GM19455 (cell line): ENCODE measurements at regions not wholly inside any gene's neighbourhood (a gene's known extent, or its start where the extent isn't known, plus 50 kb on each side); places are given as distances from the start of the nearest gene placed in this dataset.
"Not testable (repeated sequence)": the region's sequence is repeated elsewhere in the genome, so short reads cannot be mapped to it uniquely, and the experiment has no call there.

ENCODE experiments used
- ATAC-seq: cut with Tn5 transposase; IDR thresholded peaks from one replicate; pipeline ENCODE4 v1.9.1; 2021; ENCODE audit not compliant: unreplicated experiment

DNA sequence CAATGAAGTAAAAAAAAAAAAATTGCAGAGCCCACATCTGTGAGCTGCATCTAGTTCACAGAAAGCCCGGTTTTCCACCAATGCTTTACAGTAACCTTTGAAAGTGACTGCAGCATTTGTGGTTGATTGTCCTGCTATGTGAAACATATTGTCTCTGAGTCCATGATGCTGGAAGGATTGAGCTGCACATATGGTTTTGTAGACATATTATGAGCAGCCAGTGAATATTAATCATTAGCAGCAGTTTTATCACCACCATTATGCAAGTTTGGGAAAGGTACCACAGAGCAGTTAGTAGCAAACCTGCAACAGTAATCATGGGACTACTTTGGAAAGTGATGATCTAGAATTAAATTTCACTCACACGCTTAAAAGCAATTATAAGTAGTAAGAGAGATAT lies 151.5 kb upstream of the PRICKLE1 start:
- ATAC-seq: no peak

DNA sequence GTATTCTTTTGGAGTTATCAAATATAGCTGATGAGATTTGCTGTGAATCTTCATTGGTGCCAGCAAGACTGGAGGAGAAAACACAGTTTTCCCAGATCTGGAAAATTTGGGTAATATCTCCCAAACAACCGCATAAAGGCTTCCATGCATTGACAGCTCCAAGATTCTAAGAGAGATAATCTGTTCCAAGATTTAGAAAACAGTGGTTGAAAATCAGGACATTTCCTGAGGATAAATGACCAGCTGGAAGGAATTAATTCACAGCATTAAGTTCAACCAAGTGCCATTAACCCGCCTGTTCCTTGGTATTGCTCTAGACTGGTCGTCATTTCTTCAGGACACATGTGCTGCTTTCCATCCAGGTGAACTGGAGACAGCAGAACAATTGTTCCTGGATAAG lies 147.9 kb upstream of the PRICKLE1 start:
- ATAC-seq: no peak

DNA sequence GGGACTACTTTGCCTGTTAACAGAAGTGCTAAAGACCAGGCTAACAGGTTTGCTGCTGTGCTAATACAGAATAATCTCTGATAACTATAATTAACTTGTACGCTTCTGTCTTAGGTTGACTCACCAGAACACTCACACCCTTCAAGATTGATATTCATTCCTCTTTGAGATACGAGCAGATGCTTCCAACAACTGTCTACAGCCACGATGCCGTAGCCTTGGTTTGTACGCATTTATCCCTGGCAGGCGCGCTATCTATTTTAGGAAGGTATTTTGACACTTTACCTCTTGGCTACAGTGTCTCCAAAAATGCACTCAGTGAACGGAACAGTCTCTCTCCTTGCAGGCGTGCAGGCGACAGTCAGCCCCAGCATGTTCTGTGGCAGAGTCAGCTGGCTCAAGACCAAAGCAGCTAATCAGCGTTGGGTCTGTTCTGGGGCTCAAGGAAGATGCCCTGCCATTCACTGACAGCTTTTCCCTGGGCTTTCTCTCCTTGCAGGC lies 146.4 kb upstream of the PRICKLE1 start:
- no peak for ATAC-seq

DNA sequence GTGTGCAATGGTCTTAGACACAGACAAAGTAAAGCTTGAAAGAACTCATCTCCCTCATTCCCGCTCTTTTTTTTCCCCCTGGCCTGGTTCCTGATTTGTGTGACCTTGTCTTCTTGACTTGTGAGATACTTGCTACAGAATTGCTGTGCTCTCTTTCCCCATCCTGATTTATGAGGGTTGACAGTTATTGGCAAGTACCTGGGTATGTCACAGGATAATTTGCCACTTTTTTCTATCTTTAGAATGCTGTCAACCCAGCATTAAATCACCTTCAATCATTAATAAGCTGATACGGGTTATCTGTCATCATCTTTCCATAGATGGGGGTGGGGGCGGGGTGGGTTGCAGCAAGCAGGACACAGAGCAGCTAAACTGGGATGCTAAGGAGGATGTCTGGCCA lies 144.4 kb upstream of the PRICKLE1 start:
- ATAC-seq: no peak

DNA sequence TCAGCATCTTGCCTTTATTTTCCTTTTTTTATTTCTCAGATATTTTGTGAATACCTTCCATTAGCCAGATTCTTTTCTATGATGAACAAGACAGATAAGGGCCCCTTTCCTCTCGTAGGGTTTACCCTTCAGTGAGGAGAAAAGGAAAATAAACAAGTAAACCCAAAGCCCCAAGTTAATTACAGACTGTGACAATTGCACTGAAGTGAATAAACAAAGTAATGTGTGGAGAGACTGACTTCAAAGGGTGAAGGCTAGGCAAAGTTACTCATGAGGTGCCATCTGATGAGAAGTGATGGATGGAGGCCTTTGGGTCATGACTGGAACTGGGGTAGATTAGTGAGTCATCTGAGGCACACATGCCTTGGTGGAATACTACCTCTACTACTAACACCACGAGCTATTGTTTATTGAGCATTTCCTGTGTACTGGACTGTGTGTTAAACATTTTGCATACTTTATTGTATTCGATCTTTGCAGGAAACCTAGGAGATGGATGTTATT lies 143.4 kb upstream of the PRICKLE1 start:
- no peak for ATAC-seq

DNA sequence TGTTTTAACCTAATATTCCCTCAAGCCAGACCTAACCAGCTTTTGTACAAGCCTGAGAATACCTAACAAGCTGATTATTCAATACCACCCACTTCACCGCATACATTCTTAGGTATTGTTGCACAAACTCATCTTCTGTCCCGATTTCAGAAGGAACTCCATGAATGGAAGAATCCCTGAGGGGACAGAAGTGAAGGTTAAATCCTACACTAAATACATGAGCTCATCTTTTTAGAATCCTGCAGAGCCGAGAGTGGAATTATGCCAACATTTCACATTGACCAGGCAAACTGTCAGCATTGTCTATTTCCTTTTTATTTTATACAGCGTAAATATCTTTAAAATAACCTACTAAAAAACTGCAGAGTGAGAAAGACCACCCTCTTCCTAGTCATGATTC lies 140.7 kb upstream of the PRICKLE1 start:
- ATAC-seq: no peak

DNA sequence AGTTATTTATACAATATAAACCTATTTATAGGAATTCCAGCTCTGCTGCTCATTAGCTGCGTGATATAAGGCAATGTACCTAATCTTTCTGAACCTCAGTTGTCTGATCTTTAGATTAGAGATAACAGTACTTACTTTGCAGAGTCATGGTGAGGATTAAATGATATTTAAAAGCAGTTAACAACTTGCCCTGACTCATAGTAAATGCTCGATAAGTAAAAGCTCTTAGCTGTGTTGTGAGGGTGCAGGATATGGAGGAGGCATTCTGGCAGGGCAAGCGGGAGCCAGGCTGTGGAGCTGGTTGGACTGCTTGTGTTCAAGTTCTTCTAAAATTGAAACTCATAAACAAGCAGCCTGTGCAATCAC lies 140.0 kb upstream of the PRICKLE1 start:
- no peak for ATAC-seq

DNA sequence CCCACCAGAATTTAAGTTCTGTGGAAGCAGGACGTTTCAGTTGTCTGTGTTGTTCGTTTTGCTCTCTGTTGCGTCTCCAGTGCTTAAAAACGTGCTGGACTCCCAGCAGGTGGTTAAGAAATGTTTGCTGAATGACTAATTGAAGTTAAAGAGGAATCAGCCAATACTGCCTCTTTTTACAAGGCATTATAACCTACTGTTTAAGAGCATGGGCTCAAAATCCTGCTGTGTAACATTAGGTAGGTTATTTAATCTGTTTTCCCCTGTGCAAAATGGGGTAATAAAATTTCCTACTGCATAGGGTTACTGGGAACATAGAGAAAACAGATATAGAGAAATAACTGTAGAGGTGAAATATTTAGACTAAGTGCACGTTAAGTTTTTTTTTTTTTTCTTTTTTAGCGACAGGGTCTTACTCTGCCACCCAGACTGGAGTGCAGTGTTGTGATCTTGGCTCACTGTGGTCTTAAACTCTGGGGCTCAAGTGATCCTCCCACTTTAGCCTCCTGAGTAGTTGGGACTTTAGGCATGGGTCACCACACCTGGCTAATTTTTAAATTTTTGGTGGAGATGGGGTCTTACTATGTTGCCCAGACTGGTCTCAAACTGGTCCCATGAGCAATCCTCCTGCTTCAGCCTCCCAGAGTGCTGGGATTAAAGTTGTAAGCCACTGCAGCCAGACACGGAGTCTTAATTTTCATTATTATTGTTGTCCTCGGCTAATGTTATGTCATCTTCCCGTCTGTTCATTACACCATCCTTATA lies 139.4 kb upstream of the PRICKLE1 start:
- ATAC-seq: no peak

DNA sequence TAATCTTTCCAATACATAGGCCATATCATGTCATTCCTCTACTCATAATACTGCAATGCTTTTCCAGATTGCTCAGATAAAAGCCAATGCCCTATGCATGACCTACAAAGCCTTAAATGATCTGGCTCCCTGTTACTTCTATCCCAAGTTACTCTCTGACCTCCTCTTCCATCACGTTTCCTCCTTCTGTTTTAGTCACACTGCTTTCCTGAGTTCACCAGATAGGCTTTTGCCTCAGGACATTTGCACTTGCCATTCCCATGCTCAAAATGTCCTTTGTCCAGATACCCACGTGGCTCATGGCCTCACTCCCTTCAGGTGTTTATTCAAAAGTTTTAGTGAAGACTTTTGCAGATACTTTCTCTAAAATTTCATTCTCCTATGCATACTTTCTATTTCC lies 138.7 kb upstream of the PRICKLE1 start:
- ATAC-seq: no peak

DNA sequence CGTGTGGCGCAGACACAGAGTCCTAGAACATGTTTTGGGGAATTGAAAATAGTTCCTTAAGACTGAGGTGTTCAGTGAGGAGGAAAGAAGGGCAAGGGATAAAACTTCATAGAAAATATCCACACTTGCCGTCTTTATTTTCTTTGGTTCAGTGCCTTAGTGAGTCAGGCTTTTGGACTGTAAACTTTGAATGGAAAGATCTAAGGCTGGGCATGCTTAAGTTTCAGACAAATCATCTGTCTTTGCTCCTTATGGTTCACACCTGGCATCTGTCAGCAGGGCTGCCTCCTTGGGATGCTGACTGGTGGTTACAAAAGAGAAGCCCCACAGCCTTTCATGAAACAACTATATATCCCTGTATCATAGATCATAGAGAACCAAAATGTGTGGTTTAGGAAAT lies 136.3 kb upstream of the PRICKLE1 start:
- ATAC-seq: no peak

DNA sequence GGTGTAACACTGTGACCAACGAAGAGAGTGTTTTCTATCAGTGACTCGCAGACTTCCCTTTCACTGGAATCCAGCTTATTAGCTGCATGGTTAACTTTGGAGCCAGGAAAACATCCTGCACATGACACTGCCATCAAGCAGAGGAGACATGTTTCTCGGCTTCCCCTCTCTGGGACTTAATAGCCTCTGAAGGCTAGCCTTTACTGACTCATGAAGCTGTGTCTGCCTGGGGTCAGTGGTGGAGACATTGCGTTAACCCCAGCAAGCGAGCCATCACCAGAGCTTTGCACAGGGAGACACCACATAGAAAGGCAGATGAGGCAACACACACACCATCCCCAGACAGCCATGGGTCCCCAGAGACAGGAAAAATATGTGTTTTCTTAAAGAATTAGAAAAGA lies 126.9 kb upstream of the PRICKLE1 start:
- no peak for ATAC-seq

DNA sequence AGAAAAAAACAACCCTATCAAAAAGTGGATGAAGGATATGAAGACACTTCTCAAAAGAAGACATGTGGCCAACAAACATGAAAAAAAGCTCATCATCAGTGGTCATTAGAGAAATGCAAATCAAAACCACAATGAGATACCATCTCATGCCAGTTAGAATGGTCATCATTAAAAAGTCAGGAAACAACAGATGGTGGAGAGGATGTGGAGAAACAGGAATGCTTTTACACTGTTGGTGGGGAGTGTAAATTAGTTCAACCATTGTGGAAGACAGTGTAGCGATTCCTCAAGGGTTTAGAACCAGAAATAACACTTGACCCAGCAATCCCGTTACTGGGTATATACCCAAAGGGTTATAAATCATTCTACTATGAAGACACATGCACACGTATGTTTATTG lies 124.0 kb upstream of the PRICKLE1 start:
- ATAC-seq: not testable (repeated sequence)

DNA sequence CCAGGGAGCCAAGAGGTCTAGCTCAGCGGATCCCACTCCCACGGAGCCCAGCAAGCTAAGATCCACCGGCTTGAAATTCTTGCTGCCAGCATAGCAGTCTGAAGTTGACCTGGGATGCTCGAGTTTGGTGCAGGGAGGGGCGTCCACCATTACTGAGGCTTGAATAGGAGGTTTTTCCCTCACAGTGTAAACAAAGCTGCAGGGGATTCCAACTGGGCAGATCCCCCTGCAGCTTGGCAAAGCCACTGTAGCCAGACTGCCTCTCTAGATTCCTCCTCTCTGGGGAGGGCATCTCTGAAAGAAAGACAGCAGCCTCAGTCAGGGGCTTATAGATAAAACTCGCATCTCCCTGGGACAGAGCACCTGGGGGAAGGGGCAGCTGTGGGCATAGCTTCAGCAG lies 118.8 kb upstream of the PRICKLE1 start:
- not testable (repeated sequence) for ATAC-seq

DNA sequence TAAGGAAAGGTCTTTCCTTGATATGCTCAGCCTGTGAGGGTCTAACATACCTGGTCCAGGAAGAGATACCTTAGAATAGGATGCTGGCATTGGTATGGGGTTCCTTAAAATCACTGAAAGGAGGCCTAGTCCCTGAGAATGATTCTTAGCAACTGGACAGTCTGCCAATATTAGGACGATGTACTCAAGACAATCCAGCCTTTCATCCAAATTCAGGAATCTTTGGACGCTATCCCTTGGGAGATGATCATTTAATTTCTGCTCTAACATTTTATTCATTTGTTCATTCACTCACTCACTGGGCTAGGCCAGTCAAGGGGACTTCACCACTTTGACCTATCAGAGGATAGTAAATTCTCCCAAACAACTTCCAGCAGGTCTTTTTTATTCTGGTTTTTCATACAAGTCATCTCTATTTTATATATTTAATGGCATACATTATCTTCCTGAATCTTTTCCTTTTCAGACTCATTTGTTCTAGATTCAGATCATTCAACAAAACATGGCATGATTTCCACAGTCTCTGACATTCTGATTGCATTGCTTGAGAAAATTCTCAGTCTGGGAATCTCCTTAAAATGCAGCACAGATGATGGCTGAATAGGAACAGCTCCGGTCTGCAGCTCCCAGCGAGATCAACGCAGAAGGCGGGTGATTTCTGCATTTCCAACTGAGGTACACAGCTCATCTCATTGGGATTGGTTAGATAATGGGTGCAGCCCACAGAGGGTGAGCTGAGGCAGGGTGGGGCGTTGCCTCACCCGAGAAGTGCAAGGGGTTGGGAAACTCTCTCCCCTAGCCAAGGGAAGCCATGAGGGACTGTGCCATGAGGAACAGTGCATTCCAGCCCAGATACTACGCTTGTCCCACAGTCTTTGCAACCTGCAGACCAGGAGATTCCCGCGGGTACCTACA lies 118.0 kb upstream of the PRICKLE1 start:
- ATAC-seq: no peak

DNA sequence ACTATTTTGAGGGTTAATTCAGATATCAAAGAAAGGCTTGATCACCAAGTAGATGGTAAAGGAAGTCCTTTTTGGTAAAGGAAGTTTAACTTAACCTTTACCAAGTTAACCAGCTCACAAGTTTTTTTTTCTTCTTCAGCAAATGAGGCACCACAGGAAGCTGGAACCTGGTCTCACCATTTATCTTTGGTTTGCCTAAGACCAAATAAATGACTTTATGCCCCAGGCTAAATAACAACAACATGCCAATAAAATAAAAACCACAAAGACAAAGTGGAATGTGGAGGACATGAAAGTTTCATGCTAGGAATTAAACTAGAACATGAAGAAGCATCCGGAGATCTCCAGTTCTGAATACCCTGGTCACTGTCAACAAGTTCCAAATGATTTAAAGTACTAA lies 116.8 kb upstream of the PRICKLE1 start:
- no peak for ATAC-seq

DNA sequence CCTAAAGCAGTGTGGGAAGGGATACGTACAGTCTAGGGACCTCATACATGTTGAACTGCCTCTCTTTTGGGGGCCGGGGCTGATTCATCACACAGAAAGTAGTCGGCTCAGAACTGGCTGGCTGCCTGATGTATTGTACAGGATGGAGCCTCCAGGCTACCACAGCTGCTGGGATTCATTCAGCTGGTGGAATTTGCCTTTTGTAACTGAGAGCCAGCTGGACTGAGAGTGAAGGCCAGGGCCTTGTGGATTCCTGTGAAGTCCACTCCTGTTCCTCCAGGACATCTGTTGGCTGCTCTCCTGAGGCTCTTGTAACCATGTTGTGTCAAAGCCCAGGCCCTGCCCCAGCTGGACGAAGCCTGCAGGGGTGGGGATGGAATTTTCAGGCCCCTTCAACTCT lies 116.3 kb upstream of the PRICKLE1 start:
- ATAC-seq: no peak

DNA sequence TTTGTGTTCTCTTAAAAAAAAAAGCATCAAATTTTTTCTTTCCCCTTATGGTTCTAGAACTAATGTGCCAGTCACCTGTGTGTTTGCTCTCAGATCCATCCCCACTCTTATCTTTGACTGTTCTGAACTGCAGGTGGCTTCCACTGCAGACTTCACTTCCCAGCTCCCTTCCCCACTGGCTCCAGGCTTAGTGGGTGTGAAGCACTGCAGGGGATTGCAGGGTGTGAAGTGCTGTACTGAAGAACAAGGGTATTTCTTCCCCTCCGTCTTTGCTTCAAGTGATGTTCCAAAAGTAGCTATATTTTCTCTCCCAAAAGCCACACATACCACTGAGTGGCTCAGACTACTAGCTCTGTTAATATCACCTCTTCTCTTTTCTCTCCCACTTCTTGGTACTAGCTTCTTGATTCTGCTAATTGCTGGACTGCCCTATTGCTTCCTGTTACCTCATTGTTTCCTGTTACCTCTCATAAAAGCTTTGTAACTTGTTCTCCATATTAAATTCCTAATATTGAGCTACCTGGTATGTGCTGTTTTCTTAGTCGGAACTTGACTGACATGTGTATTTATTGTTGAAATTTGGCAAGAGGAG lies 115.4 kb upstream of the PRICKLE1 start:
- ATAC-seq: no peak

DNA sequence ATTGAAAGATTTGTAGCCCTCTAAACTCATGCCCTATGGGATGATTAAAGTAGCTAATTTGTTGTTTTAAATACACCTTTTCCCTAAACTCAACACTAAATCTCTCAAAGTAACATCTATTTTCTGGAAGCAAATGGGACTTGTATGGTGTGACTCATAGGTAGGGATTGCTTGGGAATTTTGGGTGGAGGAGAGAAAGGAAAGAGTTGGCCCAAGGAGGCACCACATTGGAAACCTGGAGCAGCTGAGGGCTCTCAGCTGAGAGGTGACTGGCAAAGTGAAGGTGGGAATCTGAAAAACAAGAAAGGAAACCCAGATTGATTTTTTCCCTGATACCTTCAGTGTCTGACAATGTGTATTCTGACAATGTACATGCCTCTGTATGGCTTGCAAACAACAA lies 114.8 kb upstream of the PRICKLE1 start:
- no peak for ATAC-seq

DNA sequence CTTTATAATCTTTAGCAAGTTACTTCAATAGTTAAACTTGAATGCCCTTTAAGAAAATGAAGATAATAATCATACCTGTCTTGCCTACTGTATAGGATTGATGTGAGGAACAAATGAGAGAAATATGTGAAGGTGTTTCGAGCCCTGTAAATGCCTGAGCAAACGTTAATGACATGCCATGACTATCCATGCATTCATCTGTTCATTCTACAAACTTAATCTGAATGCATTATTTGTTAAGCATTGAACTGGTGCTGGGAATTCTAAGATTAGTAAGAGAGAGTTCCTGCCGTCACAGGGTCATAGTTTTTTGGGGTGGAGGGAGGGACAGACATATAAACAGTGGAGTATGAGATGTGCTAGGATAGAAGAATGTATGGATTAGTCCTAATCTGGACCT lies 111.5 kb upstream of the PRICKLE1 start:
- ATAC-seq: no peak

DNA sequence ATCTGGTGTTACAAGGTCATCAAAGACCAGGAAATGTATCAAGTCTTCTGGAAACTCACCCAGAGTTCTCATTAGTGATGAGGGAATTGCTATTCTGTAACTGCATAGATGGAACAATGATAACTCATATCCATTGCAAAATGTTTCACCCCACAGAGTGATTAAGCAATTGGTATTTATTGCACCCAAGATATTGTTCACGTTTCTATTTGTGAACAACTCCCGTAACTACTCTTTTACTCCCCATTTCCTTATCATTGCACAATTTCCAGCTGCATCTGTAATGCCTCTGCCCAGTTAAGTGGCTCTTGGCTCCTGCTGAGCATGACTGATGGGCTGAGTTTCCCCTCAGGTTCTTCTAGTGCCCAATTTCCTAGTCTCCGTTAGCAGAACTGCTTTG lies 108.7 kb upstream of the PRICKLE1 start:
- no peak for ATAC-seq

DNA sequence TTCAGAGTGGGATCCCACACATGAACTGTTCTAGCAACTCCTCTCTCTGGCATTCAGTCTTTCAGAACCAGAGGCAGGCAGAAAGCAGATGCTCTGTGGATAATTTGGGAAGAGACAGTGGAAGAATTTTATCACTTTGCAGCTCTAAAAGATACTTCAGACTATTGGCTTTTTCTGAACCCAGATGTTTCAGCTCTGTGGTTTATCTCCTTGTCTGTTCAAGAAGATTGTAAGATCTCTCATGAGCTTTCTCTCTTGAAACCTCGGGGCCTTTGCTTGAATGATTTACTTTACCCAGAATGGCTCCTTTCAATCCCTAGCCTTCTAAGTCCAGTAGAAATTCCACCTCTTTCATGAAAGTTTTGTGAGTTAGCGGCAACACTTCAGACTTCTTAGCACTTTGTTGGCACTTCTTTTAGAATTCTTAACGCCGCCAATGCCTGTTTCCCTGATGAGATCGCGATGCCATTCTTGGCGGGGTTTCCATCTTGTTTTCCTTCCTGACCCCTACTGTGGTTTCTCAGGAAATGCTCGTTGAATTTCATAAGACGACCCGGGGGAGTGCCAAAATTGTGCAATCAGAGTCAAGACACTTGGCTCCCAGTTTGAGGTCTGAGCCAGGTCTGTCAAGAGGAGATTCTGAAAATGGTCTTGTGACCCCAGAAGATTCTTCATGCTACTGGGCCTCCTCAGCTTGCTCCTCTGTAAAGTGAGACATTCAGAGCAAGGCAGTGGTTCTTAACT lies 107.0 kb upstream of the PRICKLE1 start:
- no peak for ATAC-seq
